OCI-LY7 (cell line): ENCODE measurements at regions not wholly inside any gene's neighbourhood (a gene's known extent, or its start where the extent isn't known, plus 50 kb on each side); places are given as distances from the start of the nearest gene placed in this dataset.

Experiments
- BruUV-seq: library from RNA; stranded (reverse); fragments of 400-500 nt; replicated peaks from 2 replicates; lab custom pipeline; 2021; lab: Mats Ljungman, UMichigan
- CTCF ChIA-PET: fragments of 300-600 bp; sonication (Branson Sonifier 250); formaldehyde crosslinking; loops from one replicate; lab custom pipeline; 2022; ENCODE audit warnings: antibody characterized with exemption; ENCODE audit not compliant: unreplicated experiment; lab: Charles Lee
- POLR2A ChIA-PET: fragments of 300-600 bp; sonication (Branson Sonifier 250); formaldehyde crosslinking; loops from one replicate; lab custom pipeline; 2022; ENCODE audit warnings: antibody characterized with exemption; lab: Charles Lee
- DNase-seq: peaks from one replicate; pipeline ENCODE4 v3.0.0-alpha.2; 2015; ENCODE audit warnings: low spot score
- H2AFZ ChIP-seq: fragments of 200-600 bp; sonication (generic), shearing (Covaris generic); 2 replicates; pipeline ENCODE4 v1.6.1; 2014; ENCODE audit warnings: mild to moderate bottlenecking, antibody characterized with exemption, low read length, moderate library complexity
- H3K27ac ChIP-seq: fragments of 200-600 bp; sonication (generic); 2 replicates; pipeline ENCODE4 v1.5.1; 2014; ENCODE audit warnings: mixed run types, low read depth, mild to moderate bottlenecking, moderate library complexity, low read length, inconsistent platforms; ENCODE audit not compliant: poor library complexity, severe bottlenecking
- H3K36me3 ChIP-seq: fragments of 200-600 bp; sonication (generic); 2 replicates; pipeline ENCODE4 v1.6.1; 2014; ENCODE audit warnings: mild to moderate bottlenecking, antibody characterized with exemption, low read length, moderate library complexity, mixed read lengths; ENCODE audit not compliant: insufficient read depth
- H3K4me1 ChIP-seq: fragments of 200-600 bp; sonication (generic); 2 replicates; pipeline ENCODE4 v1.5.1; 2014; ENCODE audit warnings: mild to moderate bottlenecking, low read length; ENCODE audit not compliant: insufficient read depth, poor library complexity, severe bottlenecking
- H3K4me2 ChIP-seq: fragments of 200-600 bp; sonication (generic); 2 replicates; pipeline ENCODE4 v1.6.1; 2014; ENCODE audit warnings: mild to moderate bottlenecking, low read length
- H3K4me3 ChIP-seq: fragments of 200-600 bp; sonication (generic); 2 replicates; pipeline ENCODE4 v1.5.1; 2014; ENCODE audit warnings: mild to moderate bottlenecking, low read depth, low read length; ENCODE audit not compliant: poor library complexity, severe bottlenecking
- H3K79me2 ChIP-seq: fragments of 200-600 bp; sonication (generic); 2 replicates; pipeline ENCODE4 v1.6.1; 2016; ENCODE audit warnings: low read depth, mild to moderate bottlenecking, low read length, moderate library complexity, mixed read lengths; ENCODE audit not compliant: insufficient read depth
- H3K9me2 ChIP-seq: fragments of 200-600 bp; sonication (generic); 2 replicates; pipeline ENCODE4 v1.6.1; 2016; ENCODE audit warnings: mild to moderate bottlenecking, low read length, mixed read lengths; ENCODE audit not compliant: insufficient read depth
- H3K9me3 ChIP-seq: fragments of 200-600 bp; sonication (generic); 2 replicates; pipeline ENCODE4 v1.6.1; 2014; ENCODE audit warnings: mild to moderate bottlenecking, mixed run types, low read length, mixed read lengths
- H4K20me1 ChIP-seq: fragments of 200-600 bp; sonication (generic); 2 replicates; pipeline ENCODE4 v1.6.1; 2014; ENCODE audit warnings: mild to moderate bottlenecking, antibody characterized with exemption, low read length, moderate library complexity, mixed read lengths; ENCODE audit not compliant: insufficient read depth
- EZH2phosphoT487 ChIP-seq: fragments of 200-600 bp; sonication (generic); IDR thresholded peaks from 2 replicates; pipeline ENCODE4 v1.6.1; 2018; ENCODE audit warnings: low read depth, borderline replicate concordance, mild to moderate bottlenecking, mixed run types, antibody characterized with exemption, low read length, moderate library complexity, mixed read lengths
- intact Hi-C: fragments of 100-400 bp; cut with micrococcal nuclease; formaldehyde crosslinking; loops from one replicate; pipeline ENCODE4 v1.10.0; 2022; ENCODE audit not compliant: unreplicated experiment
- TF ChIP-seq, protein P1 (sequence below): fragments of 200-600 bp; sonication (generic); conservative IDR thresholded peaks from 2 replicates; pipeline ENCODE4 v1.5.1; 2014; ENCODE audit warnings: mild to moderate bottlenecking, antibody characterized with exemption, low read length, moderate library complexity, mixed read lengths

DNA sequence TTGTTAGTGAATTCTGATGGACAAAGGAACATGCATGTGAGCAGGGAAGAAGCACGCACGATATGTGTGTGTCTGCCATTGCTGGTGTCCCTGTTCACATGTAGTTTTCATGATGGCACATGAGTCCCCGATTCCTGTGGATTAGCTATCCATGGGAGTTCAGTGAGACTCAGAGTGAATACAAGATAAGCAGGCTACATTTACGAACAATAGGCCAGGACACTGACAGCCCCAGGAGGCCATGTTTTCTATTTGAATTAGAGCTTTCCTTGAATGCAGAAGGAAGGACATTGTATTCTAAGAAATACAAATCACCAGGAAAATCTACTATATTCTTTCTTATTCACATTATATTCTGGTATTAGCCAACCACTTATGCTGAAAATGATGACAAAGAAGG, 171.4 kb downstream of the PPP1R2C start:
- CTCF ChIA-PET, result no interaction called here
- DNase-seq, result no peak
- H3K4me3 ChIP-seq, result no peak overlapping the region
- TF ChIP-seq EZH2phosphoT487, result no peak
- TF ChIP-seq, protein P1, sequence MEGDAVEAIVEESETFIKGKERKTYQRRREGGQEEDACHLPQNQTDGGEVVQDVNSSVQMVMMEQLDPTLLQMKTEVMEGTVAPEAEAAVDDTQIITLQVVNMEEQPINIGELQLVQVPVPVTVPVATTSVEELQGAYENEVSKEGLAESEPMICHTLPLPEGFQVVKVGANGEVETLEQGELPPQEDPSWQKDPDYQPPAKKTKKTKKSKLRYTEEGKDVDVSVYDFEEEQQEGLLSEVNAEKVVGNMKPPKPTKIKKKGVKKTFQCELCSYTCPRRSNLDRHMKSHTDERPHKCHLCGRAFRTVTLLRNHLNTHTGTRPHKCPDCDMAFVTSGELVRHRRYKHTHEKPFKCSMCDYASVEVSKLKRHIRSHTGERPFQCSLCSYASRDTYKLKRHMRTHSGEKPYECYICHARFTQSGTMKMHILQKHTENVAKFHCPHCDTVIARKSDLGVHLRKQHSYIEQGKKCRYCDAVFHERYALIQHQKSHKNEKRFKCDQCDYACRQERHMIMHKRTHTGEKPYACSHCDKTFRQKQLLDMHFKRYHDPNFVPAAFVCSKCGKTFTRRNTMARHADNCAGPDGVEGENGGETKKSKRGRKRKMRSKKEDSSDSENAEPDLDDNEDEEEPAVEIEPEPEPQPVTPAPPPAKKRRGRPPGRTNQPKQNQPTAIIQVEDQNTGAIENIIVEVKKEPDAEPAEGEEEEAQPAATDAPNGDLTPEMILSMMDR, result no peak
- no peaks in the 10 kb centered on the region for H3K4me1 ChIP-seq
- H3K27ac ChIP-seq, result no peak overlapping the region
- H3K36me3 ChIP-seq, result no peaks in the 10 kb centered on the region
- no peak overlapping the region for H2AFZ ChIP-seq
- intact Hi-C loops, result no loop called here
- H3K79me2 ChIP-seq, result no peaks in the 10 kb centered on the region
- POLR2A ChIA-PET, result interaction anchor here (0.6 kb wide), 2 partner anchors 121 to 198 kb away, joined by 3 to 4 read pairs; no protein-coding TSS in a partner anchor
- no peaks in the 10 kb centered on the region for H3K9me3 ChIP-seq
- H3K4me2 ChIP-seq, result no peak overlapping the region
- no TSS peak for BruUV-seq
- H4K20me1 ChIP-seq, result no peaks in the 10 kb centered on the region
- no peaks in the 10 kb centered on the region for H3K9me2 ChIP-seq

DNA sequence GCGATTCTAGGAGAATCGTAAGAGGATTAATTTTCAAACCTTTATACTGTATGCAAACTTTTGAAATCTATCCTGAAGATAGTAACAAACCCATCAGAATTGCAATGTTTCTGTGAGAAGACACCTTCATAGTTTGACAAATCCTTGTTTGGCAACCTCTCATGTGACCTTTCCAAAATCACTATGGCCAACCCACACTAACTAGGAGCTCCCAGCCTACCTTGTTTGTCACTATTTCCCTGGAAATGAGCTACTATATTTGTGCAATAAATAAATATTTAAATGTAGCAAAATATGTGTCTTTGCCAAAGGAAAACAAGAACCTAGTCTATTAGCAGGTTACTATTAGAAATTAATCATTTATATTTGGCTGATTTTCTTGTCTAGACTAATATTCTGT, 173.7 kb downstream of the PPP1R2C start:
- Histone ChIP-seq H3K27ac (no peak overlapping the region), H2AFZ (no peak overlapping the region), H3K36me3 (no peaks in the 10 kb centered on the region), H3K4me1 (no peaks in the 10 kb centered on the region), H3K4me2 (no peak overlapping the region), H3K79me2 (no peaks in the 10 kb centered on the region), H3K9me2 (no peaks in the 10 kb centered on the region), H4K20me1 (no peaks in the 10 kb centered on the region), H3K4me3 (no peak overlapping the region), H3K9me3 (no peaks in the 10 kb centered on the region)
- TF ChIP-seq EZH2phosphoT487, result no peak
- TF ChIP-seq, protein P1, result no peak
- BruUV-seq, result no TSS peak
- ChIA-PET CTCF (no interaction called here), POLR2A (no interaction called here)
- intact Hi-C loops, result no loop called here
- DNase-seq, result no peak

DNA sequence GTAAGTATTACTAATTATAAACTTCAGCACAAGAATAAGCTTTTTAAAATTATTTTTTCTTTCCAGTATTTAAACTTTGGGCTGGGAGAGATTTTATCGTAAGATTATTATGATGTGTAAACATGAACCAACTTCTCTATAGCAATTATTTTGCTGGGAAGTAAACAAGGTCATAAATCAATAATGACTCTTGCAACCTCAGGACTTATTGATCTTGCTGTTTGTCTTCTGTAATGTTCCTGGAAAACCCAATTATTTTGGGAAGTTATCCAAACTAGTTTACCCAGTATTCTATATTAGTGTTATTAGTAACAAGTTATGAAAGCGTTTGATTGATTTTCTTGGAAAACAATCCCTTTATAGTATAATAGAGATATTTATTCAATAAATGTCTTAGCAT, 174.9 kb downstream of the PPP1R2C start:
- Histone ChIP-seq H3K4me3 (no peak overlapping the region), H3K9me2 (no peaks in the 10 kb centered on the region), H3K27ac (no peak overlapping the region), H3K4me1 (no peaks in the 10 kb centered on the region), H3K4me2 (no peak overlapping the region), H3K79me2 (no peaks in the 10 kb centered on the region), H3K9me3 (no peaks in the 10 kb centered on the region), H4K20me1 (no peaks in the 10 kb centered on the region), H2AFZ (no peak overlapping the region), H3K36me3 (no peaks in the 10 kb centered on the region)
- CTCF ChIA-PET, result no interaction called here
- DNase-seq, result no peak
- POLR2A ChIA-PET, result no interaction called here
- TF ChIP-seq, protein P1, result no peak
- no TSS peak for BruUV-seq
- intact Hi-C loops, result no loop called here
